HG03060 (cell line): ENCODE measurements at regions not wholly inside any gene's neighbourhood (a gene's known extent, or its start where the extent isn't known, plus 50 kb on each side); places are given as distances from the start of the nearest gene placed in this dataset.

Experiments
- ATAC-seq: cut with Tn5 transposase; IDR thresholded peaks from one replicate; pipeline ENCODE4 v1.9.1; 2021; ENCODE audit warnings: low read depth, moderate number of reproducible peaks; ENCODE audit not compliant: unreplicated experiment

- no peak for ATAC-seq
Observed at GRCh38 chr9:107064378-107064777, 201.4 kb downstream of the ZNF462 start.

DNA sequence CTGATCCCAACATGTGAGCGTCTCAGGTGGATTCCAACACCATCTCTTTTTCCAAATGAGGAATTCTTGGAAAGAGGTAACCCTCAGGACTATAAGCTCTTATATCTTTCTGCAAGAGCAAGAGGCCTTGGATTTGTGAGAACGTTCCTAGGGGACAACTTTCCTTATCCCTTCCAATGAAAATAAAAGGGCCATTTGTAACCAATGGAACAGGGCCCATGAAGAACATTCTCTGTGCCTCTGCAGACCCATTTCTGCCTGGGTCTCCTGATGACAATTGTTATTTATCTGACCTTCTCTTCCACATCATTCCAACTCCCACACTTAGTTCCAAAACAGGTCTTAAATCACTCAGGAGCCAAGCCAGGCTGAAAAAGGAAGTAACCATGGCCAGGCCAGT, 202.6 kb downstream of the ZNF462 start:
- ATAC-seq: no peak

GRCh38 chr9:107067739-107068416, 204.9 kb downstream of the ZNF462 start:
- no peak for ATAC-seq

DNA sequence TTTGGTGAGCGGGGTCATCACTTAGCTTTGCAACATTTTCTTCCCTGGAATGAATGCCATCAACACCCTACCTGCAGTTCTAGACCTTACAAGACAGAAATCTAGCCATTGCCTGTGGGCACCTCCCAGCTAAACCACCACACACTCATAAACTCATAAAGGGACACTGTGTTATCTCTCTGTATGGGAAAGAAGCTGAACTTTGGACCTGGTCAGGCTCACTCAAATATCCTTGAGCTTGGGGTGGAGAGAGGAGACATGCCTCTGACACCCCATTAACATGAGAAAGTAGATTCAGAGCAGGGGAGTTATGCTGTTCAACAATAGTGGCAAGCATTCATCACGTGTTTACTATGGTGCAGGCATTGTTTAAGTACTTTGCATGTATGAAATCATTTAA, 205.6 kb downstream of the ZNF462 start:
- ATAC-seq: no peak

DNA sequence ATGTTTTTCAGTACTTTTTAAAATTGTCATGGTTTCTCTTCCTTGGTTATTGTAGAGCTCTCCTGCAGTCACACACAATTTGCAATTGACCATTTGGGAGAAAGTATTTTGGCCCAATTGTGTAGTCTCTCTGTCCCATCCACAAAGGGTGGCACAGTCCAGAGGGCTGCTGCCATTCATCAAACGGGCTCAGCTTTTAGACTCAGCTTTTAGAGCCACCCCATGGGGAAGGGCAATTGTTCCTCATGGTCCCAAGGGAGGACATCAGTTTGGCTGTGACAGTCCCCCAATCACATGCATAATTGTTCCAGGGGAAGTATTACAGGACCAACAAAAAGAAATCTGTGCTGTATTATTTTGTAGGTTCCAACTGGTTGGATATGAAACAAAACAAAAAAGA, 207.6 kb downstream of the ZNF462 start:
- no peak for ATAC-seq

GRCh38 chr9:107078061-107078460, 205.0 kb upstream of the RAD23B start:
- ATAC-seq: no peak

- no peak for ATAC-seq
Observed at GRCh38 chr9:107079589-107079988, 203.5 kb upstream of the RAD23B start.

DNA sequence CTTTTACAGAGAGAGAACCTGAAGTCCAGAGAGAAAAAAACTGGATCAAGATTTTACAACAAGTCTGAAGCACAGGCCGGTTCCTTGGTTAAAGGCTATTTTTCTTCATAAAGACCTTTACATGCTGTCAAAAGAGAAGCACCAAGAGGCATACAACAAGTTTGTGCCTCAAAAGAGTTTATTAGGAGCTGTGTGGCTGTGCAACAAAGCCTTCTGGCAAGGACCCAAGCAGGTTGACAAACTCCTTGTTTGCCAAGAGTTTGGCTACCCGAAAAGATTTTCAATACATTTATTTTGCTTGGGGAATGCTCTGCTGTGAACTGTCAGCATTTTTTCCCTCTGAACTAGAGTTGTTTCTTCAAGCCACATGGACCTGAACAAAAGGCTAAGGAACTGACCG, 202.9 kb upstream of the RAD23B start:
- no peak for ATAC-seq

DNA sequence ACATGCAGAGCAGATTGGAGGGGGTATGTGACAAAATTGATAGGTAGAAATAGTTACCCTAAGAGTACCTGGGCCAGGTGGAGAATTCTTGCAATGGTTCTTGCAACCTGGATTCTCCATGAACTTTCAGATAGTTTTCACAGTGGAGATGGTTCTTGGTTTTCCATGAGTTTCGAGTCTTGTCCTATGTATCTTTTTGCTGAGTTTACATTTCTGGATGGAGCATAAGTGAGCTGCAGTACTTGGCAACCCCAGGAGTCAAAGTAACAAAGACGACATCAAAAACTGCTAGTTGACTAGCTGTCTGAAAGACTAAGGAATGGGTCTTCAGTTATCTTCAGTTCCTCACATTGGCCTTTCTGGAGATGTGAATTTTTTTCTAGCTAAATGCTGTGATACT, 196.6 kb upstream of the RAD23B start:
- no peak for ATAC-seq

DNA sequence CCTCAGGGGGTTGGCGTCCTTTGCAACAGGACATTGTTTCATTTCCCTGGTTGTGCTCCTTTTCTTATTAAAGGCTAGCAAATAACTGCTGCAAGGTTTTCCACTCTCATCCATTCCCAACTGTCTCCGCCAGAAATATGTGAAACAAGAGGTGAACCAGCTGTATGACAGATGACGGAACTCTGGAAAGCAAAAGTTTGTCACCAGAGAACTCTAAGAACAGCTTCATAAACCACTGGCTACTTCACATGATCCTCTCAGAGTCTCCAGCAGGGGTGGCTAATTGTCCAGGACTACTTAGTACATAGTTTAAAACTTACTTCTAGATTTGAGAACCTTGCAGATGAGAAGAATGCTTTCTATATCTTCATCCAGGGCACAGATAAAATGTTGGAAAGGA, 195.9 kb upstream of the RAD23B start:
- ATAC-seq: no peak

DNA sequence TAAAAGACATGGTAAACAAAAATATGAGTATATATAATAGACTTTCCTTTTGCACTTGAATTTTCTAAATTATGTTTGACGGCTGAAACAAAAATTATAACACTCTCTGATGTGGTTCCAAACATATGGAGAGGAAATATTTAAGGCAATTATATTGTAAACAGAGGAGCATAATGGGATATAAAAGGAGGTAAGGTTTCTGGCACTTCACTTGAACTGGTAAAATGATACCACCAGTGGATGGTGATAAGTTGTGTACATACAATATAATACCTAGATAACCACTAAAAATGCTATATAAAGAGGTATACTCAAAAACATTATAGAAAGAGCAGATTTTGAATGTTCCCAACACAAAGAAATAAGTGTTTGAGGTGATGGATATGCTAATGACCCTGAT, 192.9 kb upstream of the RAD23B start:
- ATAC-seq: no peak

- no peak for ATAC-seq
Observed at GRCh38 chr9:107093365-107094060, 189.6 kb upstream of the RAD23B start.

- ATAC-seq: no peak
Observed at GRCh38 chr9:107094370-107094769, 188.7 kb upstream of the RAD23B start.

- ATAC-seq: no peak
Observed at GRCh38 chr9:107100591-107100990, 182.5 kb upstream of the RAD23B start.

DNA sequence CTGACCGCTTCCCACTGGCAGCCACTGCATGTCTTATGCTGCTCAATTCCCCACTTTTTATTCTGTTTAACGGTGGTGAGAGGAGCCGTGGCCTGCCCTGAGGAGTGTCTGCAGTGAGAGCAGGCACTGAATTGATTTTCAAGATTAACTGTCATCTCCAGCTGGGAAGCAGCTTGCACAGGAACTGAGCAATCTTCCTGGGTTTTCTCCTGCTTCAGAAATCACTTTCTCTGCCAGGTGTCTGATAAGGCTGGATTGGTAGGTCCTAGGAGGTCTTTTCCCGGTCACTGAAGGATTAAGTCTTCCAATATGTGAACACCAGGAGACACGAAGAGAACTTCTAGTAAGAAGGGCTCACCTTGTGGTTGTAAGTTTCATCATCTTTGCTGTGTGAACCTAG, 181.1 kb upstream of the RAD23B start:
- ATAC-seq: no peak

GRCh38 chr9:107103621-107104020, 179.5 kb upstream of the RAD23B start:
- ATAC-seq: no peak

GRCh38 chr9:107105784-107106183, 177.3 kb upstream of the RAD23B start:
- ATAC-seq: no peak

- no peak for ATAC-seq
Observed at GRCh38 chr9:107106416-107106815, 176.7 kb upstream of the RAD23B start.

DNA sequence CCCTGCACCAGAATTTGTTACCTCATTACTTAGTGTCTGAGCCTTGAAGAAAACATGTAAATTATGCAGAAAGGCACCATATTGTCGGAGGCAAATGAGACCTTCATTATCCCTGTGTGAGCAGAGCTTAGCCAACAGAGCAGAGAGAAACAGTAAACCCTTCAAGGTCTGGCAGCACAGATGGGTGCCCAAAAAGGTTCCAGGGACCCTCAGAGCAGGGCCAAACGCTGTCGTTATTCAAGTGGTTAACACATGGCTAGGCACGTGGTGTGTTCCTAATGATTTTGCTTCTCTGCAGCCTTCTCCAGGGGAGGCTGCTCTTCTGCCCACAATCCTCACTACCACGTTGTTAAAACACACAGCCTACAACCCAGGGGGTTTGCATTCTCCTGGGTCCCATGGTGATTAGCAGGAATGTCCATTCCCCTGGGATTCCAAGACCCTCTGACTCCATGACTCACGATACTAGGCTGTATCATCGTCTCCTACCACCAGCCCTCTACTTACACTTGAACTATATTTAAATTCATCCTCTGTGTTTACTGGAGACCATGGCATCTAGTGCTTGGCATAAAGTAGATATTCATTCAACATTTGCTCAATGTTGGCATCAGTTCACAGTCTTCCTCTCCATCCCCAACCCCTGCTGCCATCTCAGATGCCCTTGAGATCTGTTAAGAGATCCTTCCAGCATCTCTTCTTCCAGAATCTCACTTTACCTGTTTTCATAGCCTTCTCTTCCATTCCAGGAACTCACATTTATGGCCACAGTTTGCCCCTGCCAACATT, 174.5 kb upstream of the RAD23B start:
- no peak for ATAC-seq

DNA sequence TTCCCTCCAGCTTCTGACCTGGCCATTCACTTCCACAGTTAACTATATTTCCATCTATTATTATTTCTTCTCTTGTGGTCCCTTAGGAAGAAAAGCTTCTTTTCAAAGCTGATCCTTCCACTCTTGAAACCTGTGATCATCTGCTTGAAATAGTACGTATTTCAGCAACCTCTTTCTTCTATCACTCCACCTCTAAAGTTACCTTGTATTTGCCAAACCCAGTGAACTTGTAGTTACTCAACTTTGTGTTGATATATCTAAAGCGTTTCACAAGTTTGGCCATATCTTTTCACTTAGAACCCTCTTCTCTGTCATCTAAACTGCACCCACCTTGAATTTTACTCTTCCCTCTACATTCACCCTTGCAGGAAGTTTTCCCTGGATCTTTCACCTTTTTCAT, 173.8 kb upstream of the RAD23B start:
- ATAC-seq: no peak

- ATAC-seq: no peak
Observed at GRCh38 chr9:107110153-107110552, 172.9 kb upstream of the RAD23B start.
